ENCODE measurements at regions not wholly inside any gene's neighbourhood (a gene's known extent, or its start where the extent isn't known, plus 50 kb on each side); places are given as distances from the start of the nearest gene placed in this dataset.
A peak's percentile ranks its signal among the peaks of the same experiment; 100 is the strongest.

DNA sequence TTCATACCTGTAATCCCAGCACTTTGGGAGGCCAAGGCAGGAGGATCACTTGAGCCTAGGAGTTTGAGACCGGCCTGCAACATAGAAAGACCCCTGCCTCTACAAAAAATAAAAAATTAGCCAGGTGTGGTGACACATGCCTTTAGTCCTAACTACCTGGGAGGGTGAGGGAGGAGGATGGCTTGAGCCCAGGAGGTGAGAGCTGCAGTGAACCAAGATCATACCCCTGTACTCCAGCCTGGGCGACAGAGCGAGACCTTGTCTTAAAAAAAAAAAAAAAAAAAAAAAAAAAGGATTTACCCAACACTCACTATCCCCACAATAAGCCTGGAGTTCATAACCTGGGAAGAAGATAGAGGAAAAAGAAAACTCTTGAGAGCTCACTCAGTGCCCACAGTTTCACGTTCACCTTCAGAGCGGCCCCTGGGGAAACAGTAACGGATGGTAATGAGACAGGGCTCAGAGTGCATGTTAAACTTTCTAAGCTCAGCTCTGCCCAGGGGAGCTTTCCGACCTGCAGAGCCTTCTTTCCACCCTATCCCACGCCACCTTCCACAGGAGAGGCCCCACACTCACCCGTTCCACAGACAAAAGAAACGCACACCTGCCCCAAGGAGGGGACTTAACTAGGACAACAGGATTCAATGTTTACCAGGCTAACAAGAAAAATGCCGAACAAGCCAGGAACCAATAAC, 259.8 kb upstream of the KLF14 start:
- TF ChIP-seq CTCF (IDR thresholded peaks at IDR 0.05 in 4 of 5, conservative IDR thresholded peaks at IDR 0.05 in 1 of 5) (no peak), POLR2A (IDR thresholded peaks at IDR 0.05) (no peak)
- ATAC-seq, result no peak
- H3K9me3 ChIP-seq, result no peaks in the 10 kb centered on the region
- peak overlapping the region; percentile 39 to 66 (median 48) for H3K27ac ChIP-seq
- H3K36me3 ChIP-seq, result peaks cover 0 to 5% of the 10 kb centered on the region in 2 donors
- DNase-seq, result no peak
- in situ Hi-C loops (cut with MboI; ENCODE audit: low sequenced_read_pairs in 4 of 4) (no loop called here), intact Hi-C loops (cut with DNase I; ENCODE audit: low total_unique reads) (no loop called here)
- peaks cover 88 to 92% of the 10 kb centered on the region in 2 donors for H3K4me1 ChIP-seq
- no peaks in the 10 kb centered on the region for H3K27me3 ChIP-seq
- H3K4me3 ChIP-seq, result peak overlapping the region in 1 of 4 donors; percentile 4

DNA sequence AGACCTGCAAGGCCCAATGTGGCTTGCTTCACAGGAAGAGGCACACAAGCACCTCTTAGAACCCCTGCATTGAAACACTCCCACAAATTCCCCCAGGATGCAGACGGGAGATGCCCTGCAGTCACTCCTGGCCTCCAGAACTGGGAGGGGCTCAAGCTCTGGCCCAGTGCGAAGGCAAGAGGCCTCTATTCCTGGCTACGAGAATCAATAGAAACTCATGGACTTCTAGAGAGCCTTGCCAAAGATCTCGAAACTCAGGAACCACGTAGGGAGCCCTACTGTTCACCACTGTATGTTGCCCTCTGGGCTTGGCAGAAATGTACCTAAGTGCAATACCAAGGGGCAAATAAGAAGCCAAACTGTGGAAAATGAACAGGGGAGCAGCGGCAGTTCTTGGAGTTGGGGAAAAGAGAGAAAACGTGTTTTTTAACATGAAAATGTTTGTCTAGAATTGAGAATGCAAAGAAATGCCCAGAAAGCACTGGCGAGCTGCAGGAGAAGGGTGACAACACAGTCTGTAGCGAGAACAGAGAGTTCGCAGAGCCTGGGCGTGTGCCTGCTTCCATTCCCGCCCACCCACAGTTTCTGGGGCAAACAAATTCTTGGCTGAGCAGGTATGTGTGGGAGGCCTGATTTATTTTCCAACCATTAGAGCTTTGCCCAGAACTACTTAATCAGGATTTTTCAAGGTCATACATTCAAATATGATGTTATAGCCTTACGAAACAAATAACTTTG, 260.5 kb upstream of the KLF14 start:
- Histone ChIP-seq H3K27ac (peak overlapping the region; percentile 39 to 66 (median 48)), H3K9me3 (no peaks in the 10 kb centered on the region), H3K4me1 (peaks cover 88 to 92% of the 10 kb centered on the region in 2 donors), H3K36me3 (peaks cover 0 to 5% of the 10 kb centered on the region in 2 donors), H3K4me3 (peak overlapping the region in 1 of 4 donors; percentile 4), H3K27me3 (no peaks in the 10 kb centered on the region)
- DNase-seq (no peak), ATAC-seq (peak; percentile 28 to 40)
- intact Hi-C loops (cut with DNase I; ENCODE audit: low total_unique reads), result loop anchor here (5.0 kb wide), 1 partner anchor 32 kb away; no protein-coding TSS in a partner anchor
- TF ChIP-seq CTCF (IDR thresholded peaks at IDR 0.05 in 4 of 5, conservative IDR thresholded peaks at IDR 0.05 in 1 of 5), result no peak
- TF ChIP-seq POLR2A (IDR thresholded peaks at IDR 0.05), result no peak
- in situ Hi-C loops (cut with MboI; ENCODE audit: low sequenced_read_pairs in 4 of 4), result no loop called here

DNA sequence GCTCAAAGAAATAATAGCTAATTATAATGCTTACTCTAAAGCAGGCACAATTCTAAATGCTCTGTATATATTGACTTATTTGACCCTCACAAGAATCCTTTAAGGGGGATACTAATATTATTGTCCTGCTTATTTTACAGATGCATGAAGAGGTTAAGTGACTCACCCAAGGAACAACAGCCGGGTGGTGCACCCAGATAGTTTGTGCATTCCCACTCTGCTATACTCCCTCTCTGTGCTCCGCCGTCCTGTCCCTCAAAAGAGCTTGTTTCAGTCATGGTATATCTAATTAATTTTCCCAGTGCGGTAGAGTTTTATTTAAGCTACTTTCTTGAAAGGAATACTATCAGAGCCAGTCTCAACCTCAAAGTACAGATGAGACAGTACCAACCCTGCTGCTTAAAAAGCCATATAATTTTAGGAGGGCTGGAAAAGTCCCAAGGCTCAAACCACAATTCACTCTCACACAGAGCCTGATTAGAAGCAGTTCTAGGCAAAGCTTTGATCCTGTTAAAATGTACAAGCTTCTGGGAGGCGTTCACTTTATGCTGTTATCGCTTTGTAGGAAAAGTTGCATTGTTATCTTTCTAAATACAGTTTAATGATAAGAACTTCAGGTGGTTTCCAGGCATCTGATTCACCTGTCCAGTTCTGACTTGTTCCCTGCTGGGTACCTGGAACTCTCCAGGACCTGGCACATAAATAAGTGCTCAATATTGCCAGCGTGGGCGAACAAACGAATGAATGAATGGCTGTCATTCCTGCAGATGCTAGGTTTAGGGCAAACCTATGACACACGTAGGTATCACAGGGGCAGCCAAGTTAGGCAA, 261.5 kb upstream of the KLF14 start:
- Histone ChIP-seq H3K4me1 (peaks cover 92 to 95% of the 10 kb centered on the region in 2 donors), H3K27ac (peak overlapping the region; percentile 39 to 66 (median 48)), H3K4me3 (no peak overlapping the region), H3K36me3 (peaks cover 0 to 10% of the 10 kb centered on the region in 2 donors), H3K9me3 (no peaks in the 10 kb centered on the region), H3K27me3 (no peaks in the 10 kb centered on the region)
- TF ChIP-seq CTCF (IDR thresholded peaks at IDR 0.05 in 4 of 5, conservative IDR thresholded peaks at IDR 0.05 in 1 of 5) (no peak), POLR2A (IDR thresholded peaks at IDR 0.05) (no peak)
- intact Hi-C loops (cut with DNase I; ENCODE audit: low total_unique reads) (loop anchor here (5.0 kb wide), 1 partner anchor 33 kb away; no protein-coding TSS in a partner anchor), in situ Hi-C loops (cut with MboI; ENCODE audit: low sequenced_read_pairs in 4 of 4) (no loop called here)
- no peak for DNase-seq
- ATAC-seq, result no peak

DNA sequence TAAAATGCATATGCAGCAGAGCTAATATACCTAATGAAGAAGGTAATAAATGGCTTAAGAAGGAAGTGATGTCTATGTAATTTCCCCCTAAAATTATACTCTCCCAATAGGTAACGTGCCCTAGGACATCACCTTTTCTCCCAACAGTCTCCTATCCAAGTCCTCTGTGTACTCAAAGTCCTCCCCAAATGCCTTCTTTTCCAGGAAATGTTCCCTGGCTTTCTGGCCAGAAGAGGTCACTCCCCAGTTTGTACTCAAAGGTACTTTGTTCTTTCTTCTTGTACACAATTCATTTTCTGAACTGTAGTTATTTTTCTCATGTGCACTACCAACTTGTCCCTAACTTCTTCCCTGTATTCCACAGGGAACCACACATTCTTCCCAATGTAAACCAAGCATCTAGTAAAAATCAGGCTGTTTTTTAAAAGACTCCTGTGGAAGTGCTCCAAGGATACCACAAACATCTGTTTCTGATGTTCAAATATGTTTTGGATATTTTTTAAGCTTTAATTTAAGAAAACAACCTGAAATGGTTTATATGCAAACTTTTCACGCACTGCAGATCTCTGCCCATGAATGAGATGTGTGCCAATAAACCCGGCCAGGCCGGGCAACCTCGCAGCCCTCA, 262.3 kb upstream of the KLF14 start:
- DNase-seq (no peak), ATAC-seq (peak; percentile 18 to 28)
- intact Hi-C loops (cut with DNase I; ENCODE audit: low total_unique reads) (loop anchor here (5.0 kb wide), 1 partner anchor 34 kb away; no protein-coding TSS in a partner anchor), in situ Hi-C loops (cut with MboI; ENCODE audit: low sequenced_read_pairs in 4 of 4) (no loop called here)
- H3K9me3 ChIP-seq, result no peaks in the 10 kb centered on the region
- no peaks in the 10 kb centered on the region for H3K27me3 ChIP-seq
- peak overlapping the region; percentile 39 to 66 (median 48) for H3K27ac ChIP-seq
- peaks cover 0 to 14% of the 10 kb centered on the region in 2 donors for H3K36me3 ChIP-seq
- peaks cover 94 to 96% of the 10 kb centered on the region in 2 donors for H3K4me1 ChIP-seq
- TF ChIP-seq POLR2A (IDR thresholded peaks at IDR 0.05), result no peak
- H3K4me3 ChIP-seq, result peak overlapping the region in 2 of 4 donors; percentile 11 to 13

All from gastrocnemius medialis (tissue), 4 donors.